ENCODE measurements at regions not wholly inside any gene's neighbourhood (a gene's known extent, or its start where the extent isn't known, plus 50 kb on each side); places are given as distances from the start of the nearest gene placed in this dataset.

DNA sequence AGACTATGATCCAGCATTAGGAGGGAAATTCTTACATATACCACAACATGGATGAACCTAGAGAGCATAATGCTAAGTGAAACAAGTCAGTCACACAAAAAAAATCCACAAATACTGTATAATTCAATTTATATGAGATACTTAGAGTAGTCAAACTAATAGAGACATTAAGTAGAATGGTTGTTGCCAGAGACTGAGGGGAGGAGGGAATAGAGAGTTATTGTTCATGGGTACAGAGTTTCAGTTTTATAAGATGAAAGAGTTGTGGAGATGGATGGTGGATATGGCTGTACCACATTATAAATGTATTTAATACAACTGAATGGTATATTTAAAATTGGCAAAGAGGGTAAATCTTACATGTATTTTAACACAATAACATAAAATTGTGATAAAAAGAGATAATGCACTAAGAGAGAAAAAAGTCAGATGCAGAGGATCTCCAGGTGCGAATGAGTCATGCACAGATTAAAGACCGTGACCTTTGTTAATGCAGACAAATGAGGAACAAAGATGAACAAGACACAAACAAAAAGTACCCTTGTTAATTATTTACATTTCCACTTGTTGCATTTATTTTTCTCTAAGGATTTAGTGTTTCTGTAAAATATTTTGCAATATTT, 541.7 kb upstream of the MEX3C start (continued):
- TF ChIP-seq, protein P1, sequence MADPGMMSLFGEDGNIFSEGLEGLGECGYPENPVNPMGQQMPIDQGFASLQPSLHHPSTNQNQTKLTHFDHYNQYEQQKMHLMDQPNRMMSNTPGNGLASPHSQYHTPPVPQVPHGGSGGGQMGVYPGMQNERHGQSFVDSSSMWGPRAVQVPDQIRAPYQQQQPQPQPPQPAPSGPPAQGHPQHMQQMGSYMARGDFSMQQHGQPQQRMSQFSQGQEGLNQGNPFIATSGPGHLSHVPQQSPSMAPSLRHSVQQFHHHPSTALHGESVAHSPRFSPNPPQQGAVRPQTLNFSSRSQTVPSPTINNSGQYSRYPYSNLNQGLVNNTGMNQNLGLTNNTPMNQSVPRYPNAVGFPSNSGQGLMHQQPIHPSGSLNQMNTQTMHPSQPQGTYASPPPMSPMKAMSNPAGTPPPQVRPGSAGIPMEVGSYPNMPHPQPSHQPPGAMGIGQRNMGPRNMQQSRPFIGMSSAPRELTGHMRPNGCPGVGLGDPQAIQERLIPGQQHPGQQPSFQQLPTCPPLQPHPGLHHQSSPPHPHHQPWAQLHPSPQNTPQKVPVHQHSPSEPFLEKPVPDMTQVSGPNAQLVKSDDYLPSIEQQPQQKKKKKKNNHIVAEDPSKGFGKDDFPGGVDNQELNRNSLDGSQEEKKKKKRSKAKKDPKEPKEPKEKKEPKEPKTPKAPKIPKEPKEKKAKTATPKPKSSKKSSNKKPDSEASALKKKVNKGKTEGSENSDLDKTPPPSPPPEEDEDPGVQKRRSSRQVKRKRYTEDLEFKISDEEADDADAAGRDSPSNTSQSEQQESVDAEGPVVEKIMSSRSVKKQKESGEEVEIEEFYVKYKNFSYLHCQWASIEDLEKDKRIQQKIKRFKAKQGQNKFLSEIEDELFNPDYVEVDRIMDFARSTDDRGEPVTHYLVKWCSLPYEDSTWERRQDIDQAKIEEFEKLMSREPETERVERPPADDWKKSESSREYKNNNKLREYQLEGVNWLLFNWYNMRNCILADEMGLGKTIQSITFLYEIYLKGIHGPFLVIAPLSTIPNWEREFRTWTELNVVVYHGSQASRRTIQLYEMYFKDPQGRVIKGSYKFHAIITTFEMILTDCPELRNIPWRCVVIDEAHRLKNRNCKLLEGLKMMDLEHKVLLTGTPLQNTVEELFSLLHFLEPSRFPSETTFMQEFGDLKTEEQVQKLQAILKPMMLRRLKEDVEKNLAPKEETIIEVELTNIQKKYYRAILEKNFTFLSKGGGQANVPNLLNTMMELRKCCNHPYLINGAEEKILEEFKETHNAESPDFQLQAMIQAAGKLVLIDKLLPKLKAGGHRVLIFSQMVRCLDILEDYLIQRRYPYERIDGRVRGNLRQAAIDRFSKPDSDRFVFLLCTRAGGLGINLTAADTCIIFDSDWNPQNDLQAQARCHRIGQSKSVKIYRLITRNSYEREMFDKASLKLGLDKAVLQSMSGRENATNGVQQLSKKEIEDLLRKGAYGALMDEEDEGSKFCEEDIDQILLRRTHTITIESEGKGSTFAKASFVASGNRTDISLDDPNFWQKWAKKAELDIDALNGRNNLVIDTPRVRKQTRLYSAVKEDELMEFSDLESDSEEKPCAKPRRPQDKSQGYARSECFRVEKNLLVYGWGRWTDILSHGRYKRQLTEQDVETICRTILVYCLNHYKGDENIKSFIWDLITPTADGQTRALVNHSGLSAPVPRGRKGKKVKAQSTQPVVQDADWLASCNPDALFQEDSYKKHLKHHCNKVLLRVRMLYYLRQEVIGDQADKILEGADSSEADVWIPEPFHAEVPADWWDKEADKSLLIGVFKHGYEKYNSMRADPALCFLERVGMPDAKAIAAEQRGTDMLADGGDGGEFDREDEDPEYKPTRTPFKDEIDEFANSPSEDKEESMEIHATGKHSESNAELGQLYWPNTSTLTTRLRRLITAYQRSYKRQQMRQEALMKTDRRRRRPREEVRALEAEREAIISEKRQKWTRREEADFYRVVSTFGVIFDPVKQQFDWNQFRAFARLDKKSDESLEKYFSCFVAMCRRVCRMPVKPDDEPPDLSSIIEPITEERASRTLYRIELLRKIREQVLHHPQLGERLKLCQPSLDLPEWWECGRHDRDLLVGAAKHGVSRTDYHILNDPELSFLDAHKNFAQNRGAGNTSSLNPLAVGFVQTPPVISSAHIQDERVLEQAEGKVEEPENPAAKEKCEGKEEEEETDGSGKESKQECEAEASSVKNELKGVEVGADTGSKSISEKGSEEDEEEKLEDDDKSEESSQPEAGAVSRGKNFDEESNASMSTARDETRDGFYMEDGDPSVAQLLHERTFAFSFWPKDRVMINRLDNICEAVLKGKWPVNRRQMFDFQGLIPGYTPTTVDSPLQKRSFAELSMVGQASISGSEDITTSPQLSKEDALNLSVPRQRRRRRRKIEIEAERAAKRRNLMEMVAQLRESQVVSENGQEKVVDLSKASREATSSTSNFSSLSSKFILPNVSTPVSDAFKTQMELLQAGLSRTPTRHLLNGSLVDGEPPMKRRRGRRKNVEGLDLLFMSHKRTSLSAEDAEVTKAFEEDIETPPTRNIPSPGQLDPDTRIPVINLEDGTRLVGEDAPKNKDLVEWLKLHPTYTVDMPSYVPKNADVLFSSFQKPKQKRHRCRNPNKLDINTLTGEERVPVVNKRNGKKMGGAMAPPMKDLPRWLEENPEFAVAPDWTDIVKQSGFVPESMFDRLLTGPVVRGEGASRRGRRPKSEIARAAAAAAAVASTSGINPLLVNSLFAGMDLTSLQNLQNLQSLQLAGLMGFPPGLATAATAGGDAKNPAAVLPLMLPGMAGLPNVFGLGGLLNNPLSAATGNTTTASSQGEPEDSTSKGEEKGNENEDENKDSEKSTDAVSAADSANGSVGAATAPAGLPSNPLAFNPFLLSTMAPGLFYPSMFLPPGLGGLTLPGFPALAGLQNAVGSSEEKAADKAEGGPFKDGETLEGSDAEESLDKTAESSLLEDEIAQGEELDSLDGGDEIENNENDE (IDR thresholded peaks at IDR 0.05; ENCODE audit: insufficient replicate concordance, low read length), result no peak
- TF ChIP-seq TEAD4 (IDR thresholded peaks at IDR 0.05; ENCODE audit: low read depth, low read length), result no peak
